CD4-positive, CD25-positive, alpha-beta regulatory T cell (primary cell): ENCODE measurements at regions not wholly inside any gene's neighbourhood (a gene's known extent, or its start where the extent isn't known, plus 50 kb on each side); places are given as distances from the start of the nearest gene placed in this dataset.

Experiments used
- ATAC-seq, 2 donors: fragments of 150-1000 bp; cut with Tn5 transposase; one replicate each; pipeline ENCODE4 v1.10.0; 2021; ENCODE audit warnings: low read depth in 2 of 2, moderate number of reproducible peaks in 2 of 2, moderate library complexity in 1 of 2
- DNase-seq, 3 donors: peaks; one replicate each; pipeline versions ENCODE4 v3.0.0 to v3.0.0-alpha.2; 2012 to 2022; ENCODE audit warnings: mixed read lengths in 1 of 3
- H3K27ac ChIP-seq: one replicate; pipeline ENCODE4 v1.7.0; 2013; ENCODE audit warnings: mild to moderate bottlenecking, low read length; ENCODE audit not compliant: insufficient read depth, poor library complexity, severe bottlenecking
- H3K27me3 ChIP-seq: one replicate; pipeline ENCODE4 v1.7.0; 2013; ENCODE audit warnings: low read length; ENCODE audit not compliant: control insufficient read depth, insufficient read depth
- H3K36me3 ChIP-seq: one replicate; pipeline ENCODE4 v1.7.0; 2013; ENCODE audit warnings: mild to moderate bottlenecking, low read length, moderate library complexity; ENCODE audit not compliant: control insufficient read depth, insufficient read depth
- H3K4me1 ChIP-seq: 2 replicates; pipeline ENCODE4 v1.7.0; 2013; ENCODE audit warnings: mild to moderate bottlenecking, low read length; ENCODE audit not compliant: insufficient read depth, control insufficient read depth, poor library complexity, severe bottlenecking
- H3K4me3 ChIP-seq: one replicate; pipeline ENCODE4 v1.7.0; 2013; ENCODE audit warnings: low read depth, mild to moderate bottlenecking, low read length, moderate library complexity
- H3K9me3 ChIP-seq, 2 experiments: 1 replicate in 1 of 2; 2 replicates in 1 of 2; pipeline ENCODE4 v1.7.0; 2013; ENCODE audit warnings: low read length in 2 of 2, mild to moderate bottlenecking in 1 of 2, moderate library complexity in 1 of 2; ENCODE audit not compliant: control insufficient read depth in 2 of 2
- H3K27ac Mint-ChIP-seq, 3 donors: one replicate each; pipeline ENCODE4 v1.8.0; 2020 to 2022; ENCODE audit warnings: mild to moderate bottlenecking in 3 of 3, mixed read lengths in 3 of 3, moderate library complexity in 2 of 3
- H3K27me3 Mint-ChIP-seq: one replicate; pipeline ENCODE4 v1.8.0; 2022; ENCODE audit warnings: mild to moderate bottlenecking, mixed read lengths
- H3K36me3 Mint-ChIP-seq: one replicate; pipeline ENCODE4 v1.8.0; 2020; ENCODE audit warnings: mixed read lengths
- H3K4me1 Mint-ChIP-seq, 4 donors: one replicate each; pipeline ENCODE4 v1.8.0; 2020 to 2022; ENCODE audit warnings: mixed read lengths in 4 of 4, mild to moderate bottlenecking in 1 of 4
- H3K4me3 Mint-ChIP-seq, 4 donors: one replicate each; pipeline ENCODE4 v1.8.0; 2020 to 2022; ENCODE audit warnings: mild to moderate bottlenecking in 4 of 4, mixed read lengths in 4 of 4, moderate library complexity in 3 of 4
- H3K9me3 Mint-ChIP-seq, 7 donors: one replicate each; pipeline ENCODE4 v1.8.0; 2020 to 2022; ENCODE audit warnings: mixed read lengths in 7 of 7, mild to moderate bottlenecking in 3 of 7, moderate library complexity in 2 of 7

DNA sequence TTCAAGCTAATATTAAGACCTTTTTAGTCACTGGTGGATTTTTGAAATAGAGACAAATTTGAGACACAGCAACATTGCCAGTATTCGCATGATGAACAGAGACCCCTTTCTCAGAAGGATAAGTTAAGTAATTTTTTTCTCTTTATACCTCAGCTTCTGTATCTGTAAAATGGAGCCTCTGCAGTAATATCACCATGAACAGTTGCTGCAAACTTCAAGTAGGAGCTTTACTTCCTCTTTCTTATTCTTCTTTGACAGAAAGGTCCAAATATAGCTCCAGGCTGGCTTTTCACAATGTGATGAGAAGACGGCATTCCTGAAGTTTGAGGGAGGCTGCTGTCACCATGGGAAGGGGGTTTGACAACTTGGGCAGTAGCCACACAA is 158.7 kb downstream of the TDRD15 start:
- no peak overlapping the region for H3K4me3 Mint-ChIP-seq
- H3K4me3 ChIP-seq = no peak overlapping the region
- H3K4me1 Mint-ChIP-seq = no peaks in the 10 kb centered on the region
- H3K9me3 Mint-ChIP-seq = peaks cover 0 to 3% (median 0%) of the 10 kb centered on the region in 7 donors
- DNase-seq (no peak), ATAC-seq (no peak)
- no peaks in the 10 kb centered on the region for H3K36me3 Mint-ChIP-seq
- no peak overlapping the region for H3K27ac ChIP-seq
- no peaks in the 10 kb centered on the region for H3K36me3 ChIP-seq
- no peaks in the 10 kb centered on the region for H3K4me1 ChIP-seq
- no peaks in the 10 kb centered on the region for H3K27me3 ChIP-seq
- no peaks in the 10 kb centered on the region for H3K27me3 Mint-ChIP-seq
- H3K27ac Mint-ChIP-seq = no peak overlapping the region
- no peaks in the 10 kb centered on the region for H3K9me3 ChIP-seq

DNA sequence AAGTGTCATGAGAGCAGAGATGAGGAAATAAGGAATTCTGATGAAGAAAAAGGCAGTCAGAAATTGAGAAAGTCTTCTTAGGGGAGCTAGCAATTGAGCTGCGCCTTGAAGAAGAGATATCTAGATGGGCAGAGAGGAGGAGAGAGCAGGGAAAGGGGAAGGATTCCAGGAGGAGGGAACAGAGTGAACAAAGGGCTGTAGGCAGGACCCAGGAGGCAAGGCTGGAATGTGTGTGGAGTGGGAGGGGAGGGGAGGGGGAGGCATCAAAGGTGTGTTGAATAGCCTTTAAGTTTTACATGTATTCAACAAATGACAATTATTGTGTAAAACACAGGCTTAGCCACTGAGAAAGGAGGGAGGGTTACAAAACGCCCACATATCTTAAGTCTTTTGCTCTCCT is 164.5 kb downstream of the TDRD15 start:
- no peaks in the 10 kb centered on the region for H3K9me3 Mint-ChIP-seq
- ATAC-seq = no peak
- no peaks in the 10 kb centered on the region for H3K36me3 ChIP-seq

DNA sequence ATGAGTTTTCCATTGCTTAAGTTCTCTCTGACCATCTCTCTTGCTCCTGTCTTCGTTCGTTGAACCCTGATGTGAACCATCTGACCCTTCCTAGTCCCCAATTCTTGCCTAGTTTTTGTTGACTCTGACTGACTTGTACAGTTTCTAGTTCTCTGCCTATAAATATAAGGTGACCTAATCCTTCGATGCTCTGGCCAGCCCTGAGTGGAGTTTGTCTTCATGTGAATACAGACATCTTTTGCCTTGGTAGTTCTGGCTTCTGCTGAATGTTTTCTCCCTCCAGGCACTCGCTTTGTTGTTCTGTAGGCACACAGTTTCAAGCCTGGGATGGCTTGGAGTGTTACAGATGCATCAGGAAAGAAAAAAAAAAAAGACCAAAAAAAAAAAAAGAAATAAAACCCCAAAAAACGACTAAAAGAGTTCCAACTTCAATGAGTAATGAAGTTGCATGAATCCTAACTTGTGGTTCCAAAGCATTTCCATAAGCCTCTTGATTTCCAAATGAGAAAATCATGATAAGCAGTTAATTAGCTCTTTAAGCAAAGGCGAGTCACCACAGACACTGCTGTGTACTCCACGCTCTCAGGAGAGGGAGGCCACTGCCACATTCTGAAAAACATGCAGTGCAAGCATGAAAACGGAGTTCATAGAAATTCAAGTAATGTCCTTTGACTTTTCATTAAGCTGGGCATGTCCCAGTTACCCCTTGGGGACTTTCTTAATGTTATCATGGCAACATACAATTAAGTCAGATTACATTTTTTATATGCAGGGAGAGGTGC is 165.2 kb downstream of the TDRD15 start:
- no peaks in the 10 kb centered on the region for H3K4me1 Mint-ChIP-seq
- no peak overlapping the region for H3K4me3 ChIP-seq
- no peaks in the 10 kb centered on the region for H3K27me3 Mint-ChIP-seq
- no peaks in the 10 kb centered on the region for H3K4me1 ChIP-seq
- no peak overlapping the region for H3K27ac ChIP-seq
- no peaks in the 10 kb centered on the region for H3K36me3 Mint-ChIP-seq
- no peaks in the 10 kb centered on the region for H3K9me3 Mint-ChIP-seq
- DNase-seq (no peak), ATAC-seq (no peak)
- H3K27me3 ChIP-seq = no peaks in the 10 kb centered on the region
- H3K27ac Mint-ChIP-seq = no peak overlapping the region
- H3K36me3 ChIP-seq = no peaks in the 10 kb centered on the region
- no peak overlapping the region for H3K4me3 Mint-ChIP-seq
- H3K9me3 ChIP-seq = no peaks in the 10 kb centered on the region

More for the DNA sequence above, 164.5 kb downstream of the TDRD15 start:
- Histone ChIP-seq H3K4me1 (no peaks in the 10 kb centered on the region), H3K9me3 (no peaks in the 10 kb centered on the region), H3K4me3 (no peak overlapping the region), H3K27ac (no peak overlapping the region), H3K27me3 (no peaks in the 10 kb centered on the region)
- Mint-ChIP-seq H3K27ac (no peak overlapping the region), H3K36me3 (no peaks in the 10 kb centered on the region), H3K27me3 (no peaks in the 10 kb centered on the region), H3K4me1 (no peaks in the 10 kb centered on the region), H3K4me3 (no peak overlapping the region)
- DNase-seq = no peak

DNA sequence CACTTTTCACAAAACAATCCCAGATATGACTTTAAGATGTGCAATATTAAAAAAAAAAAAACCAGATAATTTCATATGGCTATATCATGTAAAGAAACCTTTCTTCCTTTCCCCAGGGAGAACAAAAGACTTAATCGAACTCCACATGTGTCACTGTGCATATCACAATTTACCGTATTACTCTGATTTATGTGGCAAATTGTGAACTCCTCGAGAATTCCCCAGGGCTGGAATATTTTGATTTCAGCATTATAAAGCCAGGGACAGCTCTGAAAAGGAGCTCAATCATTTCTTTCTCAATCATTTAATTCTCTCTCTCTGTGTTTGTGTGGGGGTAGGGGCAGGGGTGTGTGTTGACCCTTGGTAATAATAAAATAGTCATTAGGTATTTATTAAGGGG is 165.8 kb downstream of the TDRD15 start:
- no peak overlapping the region for H3K27ac Mint-ChIP-seq
- no peaks in the 10 kb centered on the region for H3K4me1 Mint-ChIP-seq
- no peak overlapping the region for H3K27ac ChIP-seq
- no peaks in the 10 kb centered on the region for H3K27me3 ChIP-seq
- H3K9me3 Mint-ChIP-seq = no peaks in the 10 kb centered on the region
- DNase-seq (no peak), ATAC-seq (no peak)
- H3K27me3 Mint-ChIP-seq = no peaks in the 10 kb centered on the region
- no peaks in the 10 kb centered on the region for H3K36me3 Mint-ChIP-seq
- H3K9me3 ChIP-seq = no peaks in the 10 kb centered on the region
- H3K4me1 ChIP-seq = no peaks in the 10 kb centered on the region
- no peak overlapping the region for H3K4me3 Mint-ChIP-seq
- no peaks in the 10 kb centered on the region for H3K36me3 ChIP-seq
- H3K4me3 ChIP-seq = no peak overlapping the region

DNA sequence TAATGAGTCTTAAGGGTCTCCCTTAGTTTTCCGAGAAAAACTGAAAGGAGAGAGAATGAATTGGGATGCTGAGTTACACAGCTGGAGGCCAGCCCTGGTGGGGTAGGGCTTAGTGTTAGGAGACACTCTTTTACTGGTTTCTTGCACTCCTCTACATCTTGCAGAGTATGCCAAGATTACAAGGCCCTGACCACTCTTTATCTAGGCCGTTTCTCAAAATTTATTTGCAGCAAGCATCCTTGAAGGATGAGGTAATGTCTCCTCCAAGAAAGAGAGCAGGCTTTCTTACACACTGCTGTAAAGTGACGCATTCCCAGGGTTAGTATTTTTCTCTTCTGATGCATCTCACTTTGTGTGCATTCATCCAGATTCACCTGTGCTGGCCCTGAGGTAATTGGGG is 166.2 kb downstream of the TDRD15 start:
- H3K36me3 Mint-ChIP-seq = no peaks in the 10 kb centered on the region
- Histone ChIP-seq H3K27me3 (no peaks in the 10 kb centered on the region), H3K36me3 (no peaks in the 10 kb centered on the region), H3K4me3 (no peak overlapping the region), H3K4me1 (no peaks in the 10 kb centered on the region), H3K9me3 (no peaks in the 10 kb centered on the region), H3K27ac (no peak overlapping the region)
- H3K4me3 Mint-ChIP-seq = no peak overlapping the region
- no peaks in the 10 kb centered on the region for H3K27me3 Mint-ChIP-seq
- DNase-seq (no peak), ATAC-seq (no peak)
- H3K4me1 Mint-ChIP-seq = no peaks in the 10 kb centered on the region
- H3K9me3 Mint-ChIP-seq = no peaks in the 10 kb centered on the region
- H3K27ac Mint-ChIP-seq = no peak overlapping the region

DNA sequence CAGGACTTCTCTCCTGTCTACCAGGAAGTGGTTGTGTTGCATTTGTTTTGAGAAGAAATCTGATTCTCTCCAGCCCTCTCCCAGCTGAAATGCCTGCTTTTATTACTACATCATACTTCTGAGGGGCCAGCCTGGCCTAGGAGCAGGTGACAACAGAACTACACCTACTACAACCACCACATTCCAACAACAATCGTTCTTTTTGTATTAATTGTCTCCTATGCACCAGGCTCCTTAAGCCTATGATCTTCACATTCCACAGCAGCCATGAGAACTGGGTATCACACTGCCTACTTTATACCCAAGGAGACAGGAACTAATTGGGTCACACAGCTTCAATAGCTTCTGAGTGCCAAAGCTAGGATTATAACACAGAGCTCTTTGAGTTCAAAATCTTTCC is 167.7 kb downstream of the TDRD15 start:
- ATAC-seq (no peak), DNase-seq (no peak)
- Mint-ChIP-seq H3K9me3 (peaks cover 0 to 3% (median 0%) of the 10 kb centered on the region in 7 donors), H3K36me3 (no peaks in the 10 kb centered on the region), H3K4me3 (no peak overlapping the region), H3K4me1 (no peaks in the 10 kb centered on the region), H3K27me3 (no peaks in the 10 kb centered on the region), H3K27ac (no peak overlapping the region)
- no peaks in the 10 kb centered on the region for H3K36me3 ChIP-seq
- no peak overlapping the region for H3K4me3 ChIP-seq
- H3K27me3 ChIP-seq = no peaks in the 10 kb centered on the region
- no peak overlapping the region for H3K27ac ChIP-seq
- no peaks in the 10 kb centered on the region for H3K4me1 ChIP-seq
- H3K9me3 ChIP-seq = no peaks in the 10 kb centered on the region

DNA sequence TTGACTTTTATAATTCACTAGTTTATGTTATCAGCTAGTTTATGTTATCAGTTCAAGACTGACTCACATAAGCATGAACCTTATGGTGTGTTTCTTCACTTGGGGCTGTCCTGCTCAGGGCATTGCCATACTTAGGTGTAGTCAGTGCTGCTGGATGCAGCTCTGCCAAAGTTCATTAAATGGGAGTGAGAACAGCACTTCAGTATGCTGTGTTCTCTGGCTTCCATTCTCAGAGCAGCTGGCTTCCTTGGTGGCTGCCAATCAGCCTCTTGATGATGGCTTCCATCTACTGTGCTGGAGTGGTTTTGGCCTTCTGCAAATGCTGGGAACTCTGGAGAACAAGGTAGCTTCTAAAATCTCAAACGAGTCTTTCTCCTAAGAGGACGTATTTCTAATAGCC is 170.7 kb downstream of the TDRD15 start:
- H3K27ac ChIP-seq = no peak overlapping the region
- H3K4me1 ChIP-seq = no peaks in the 10 kb centered on the region
- Mint-ChIP-seq H3K27me3 (peaks cover 4% of the 10 kb centered on the region), H3K27ac (no peak overlapping the region), H3K36me3 (no peaks in the 10 kb centered on the region), H3K4me1 (no peaks in the 10 kb centered on the region), H3K4me3 (no peak overlapping the region), H3K9me3 (peaks cover 0 to 3% (median 0%) of the 10 kb centered on the region in 7 donors)
- H3K27me3 ChIP-seq = no peaks in the 10 kb centered on the region
- no peak overlapping the region for H3K4me3 ChIP-seq
- DNase-seq (no peak), ATAC-seq (no peak)
- no peaks in the 10 kb centered on the region for H3K36me3 ChIP-seq
- no peaks in the 10 kb centered on the region for H3K9me3 ChIP-seq

DNA sequence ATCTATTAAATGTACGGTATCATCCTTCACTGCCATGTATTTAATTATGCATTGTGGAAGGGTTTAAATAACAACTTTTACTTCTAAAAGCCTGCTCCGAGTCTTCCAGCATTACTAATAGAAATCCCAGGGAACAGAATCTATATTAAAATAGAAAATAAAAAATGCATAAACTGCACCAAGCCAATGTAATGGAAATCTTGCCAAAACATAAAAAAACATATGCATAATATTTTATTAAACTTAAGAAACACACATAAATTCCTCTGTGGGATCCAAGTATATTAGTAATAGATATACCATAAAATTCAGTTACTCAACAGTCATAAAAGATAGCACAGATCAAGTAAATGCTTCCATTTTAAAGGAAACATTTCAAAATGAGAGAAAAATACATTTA is 175.6 kb downstream of the TDRD15 start:
- H3K4me3 ChIP-seq = no peak overlapping the region
- H3K4me1 ChIP-seq = no peaks in the 10 kb centered on the region
- no peaks in the 10 kb centered on the region for H3K27me3 ChIP-seq
- no peaks in the 10 kb centered on the region for H3K9me3 ChIP-seq
- no peaks in the 10 kb centered on the region for H3K36me3 ChIP-seq
- H3K4me3 Mint-ChIP-seq = no peak overlapping the region
- DNase-seq = no peak
- H3K27me3 Mint-ChIP-seq = peaks cover 4% of the 10 kb centered on the region
- no peak overlapping the region for H3K27ac ChIP-seq
- H3K9me3 Mint-ChIP-seq = peaks cover 0 to 3% (median 0%) of the 10 kb centered on the region in 7 donors
- H3K4me1 Mint-ChIP-seq = no peaks in the 10 kb centered on the region
- no peak for ATAC-seq
- no peaks in the 10 kb centered on the region for H3K36me3 Mint-ChIP-seq
- no peak overlapping the region for H3K27ac Mint-ChIP-seq
